PC-9 (cell line): ENCODE measurements at regions not wholly inside any gene's neighbourhood (a gene's known extent, or its start where the extent isn't known, plus 50 kb on each side); places are given as distances from the start of the nearest gene placed in this dataset.

ENCODE experiments used
- EZH2 ChIP-seq: fragments of 200-600 bp; sonication (generic); IDR thresholded peaks from 2 replicates; pipeline ENCODE4 v1.8.0; 2017; ENCODE audit warnings: antibody characterized with exemption, low read depth
- TF ChIP-seq, protein P1 (sequence below): fragments of 200-600 bp; sonication (generic); conservative IDR thresholded peaks from 2 replicates; pipeline ENCODE4 v1.6.1; 2017; ENCODE audit warnings: mixed run types, antibody characterized with exemption, mild to moderate bottlenecking, moderate library complexity

DNA sequence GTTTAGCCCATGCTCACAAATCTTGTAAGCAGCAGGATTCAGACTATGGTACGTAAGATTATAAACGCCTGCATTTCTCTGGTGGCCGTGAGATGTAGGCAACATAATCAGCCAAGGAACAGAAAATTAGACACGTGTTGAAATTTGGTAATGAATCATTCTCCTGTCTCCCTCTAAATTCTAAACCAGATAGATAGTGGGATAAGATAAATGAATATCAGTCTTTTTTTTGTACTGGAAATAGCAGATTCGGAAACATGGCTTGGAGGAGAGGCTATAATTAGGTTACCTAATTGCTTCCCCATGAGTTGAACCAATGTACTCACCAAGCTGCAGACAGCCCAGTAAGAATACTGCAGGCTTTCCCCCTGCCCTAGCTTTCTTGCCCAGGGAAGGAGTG, 172.3 kb downstream of the TGFB2 start:
- TF ChIP-seq, protein P1, sequence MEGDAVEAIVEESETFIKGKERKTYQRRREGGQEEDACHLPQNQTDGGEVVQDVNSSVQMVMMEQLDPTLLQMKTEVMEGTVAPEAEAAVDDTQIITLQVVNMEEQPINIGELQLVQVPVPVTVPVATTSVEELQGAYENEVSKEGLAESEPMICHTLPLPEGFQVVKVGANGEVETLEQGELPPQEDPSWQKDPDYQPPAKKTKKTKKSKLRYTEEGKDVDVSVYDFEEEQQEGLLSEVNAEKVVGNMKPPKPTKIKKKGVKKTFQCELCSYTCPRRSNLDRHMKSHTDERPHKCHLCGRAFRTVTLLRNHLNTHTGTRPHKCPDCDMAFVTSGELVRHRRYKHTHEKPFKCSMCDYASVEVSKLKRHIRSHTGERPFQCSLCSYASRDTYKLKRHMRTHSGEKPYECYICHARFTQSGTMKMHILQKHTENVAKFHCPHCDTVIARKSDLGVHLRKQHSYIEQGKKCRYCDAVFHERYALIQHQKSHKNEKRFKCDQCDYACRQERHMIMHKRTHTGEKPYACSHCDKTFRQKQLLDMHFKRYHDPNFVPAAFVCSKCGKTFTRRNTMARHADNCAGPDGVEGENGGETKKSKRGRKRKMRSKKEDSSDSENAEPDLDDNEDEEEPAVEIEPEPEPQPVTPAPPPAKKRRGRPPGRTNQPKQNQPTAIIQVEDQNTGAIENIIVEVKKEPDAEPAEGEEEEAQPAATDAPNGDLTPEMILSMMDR, result no peak
- TF ChIP-seq EZH2, result no peak
